ENCODE measurements at regions not wholly inside any gene's neighbourhood (a gene's known extent, or its start where the extent isn't known, plus 50 kb on each side); places are given as distances from the start of the nearest gene placed in this dataset.

GRCh38 chr6:50929323-50929722, 110.7 kb downstream of the TFAP2B start:
- H3K4me2 ChIP-seq (ENCODE audit: low read length): no peak overlapping the region
- H2AFZ ChIP-seq (ENCODE audit: insufficient read depth, low read length, poor library complexity): no peak overlapping the region
- no peaks in the 10 kb centered on the region for H3K9me3 ChIP-seq (ENCODE audit: insufficient read depth, low read depth, low read length)
- no peaks in the 10 kb centered on the region for H3K79me1 ChIP-seq (ENCODE audit: low read length)
- H3K27ac ChIP-seq (ENCODE audit: low read depth, low read length): no peak overlapping the region
- no peak overlapping the region for H3K18ac ChIP-seq (ENCODE audit: low read length)
- no peak for DNase-seq
- no peaks in the 10 kb centered on the region for H3K36me3 ChIP-seq (ENCODE audit: control insufficient read depth in 1 of 2, insufficient read depth in 2 of 2, low read length in 2 of 2)
- H3K4me1 ChIP-seq (ENCODE audit: control insufficient read depth in 1 of 2, insufficient read depth in 2 of 2, low read length in 2 of 2): no peaks in the 10 kb centered on the region
- H2BK5ac ChIP-seq (ENCODE audit: low read depth, low read length, poor library complexity): no peak overlapping the region
- no peaks in the 10 kb centered on the region for H3K79me2 ChIP-seq (ENCODE audit: control insufficient read depth, insufficient read depth, low read length, poor library complexity)
- H2BK12ac ChIP-seq (ENCODE audit: low read length): no peak overlapping the region
- no peak overlapping the region for H3K14ac ChIP-seq (ENCODE audit: low read length)
- no peaks in the 10 kb centered on the region for H3K27me3 ChIP-seq (ENCODE audit: insufficient read depth, low read length)
- H3K23ac ChIP-seq (ENCODE audit: low read length): no peak overlapping the region
- H4K91ac ChIP-seq (ENCODE audit: low read depth, low read length): no peak overlapping the region
- H2AK5ac ChIP-seq (ENCODE audit: low read length): no peak overlapping the region
- no peak overlapping the region for H3K4me3 ChIP-seq (ENCODE audit: low read depth, low read length)
- H3K4ac ChIP-seq (ENCODE audit: low read depth, low read length): no peak overlapping the region
- WGBS (ENCODE audit: extremely low coverage, insufficient coverage, insufficient read length): 100% methylated on average over 1 of the region's 3 CpGs
- no peak overlapping the region for H4K8ac ChIP-seq (ENCODE audit: low read depth, low read length)
- no peak overlapping the region for H4K12ac ChIP-seq (ENCODE audit: low read depth, low read length)
- no peak overlapping the region for H3K9ac ChIP-seq (ENCODE audit: low read length)
- H2BK120ac ChIP-seq (ENCODE audit: insufficient read depth, low read length, poor library complexity): no peak overlapping the region

GRCh38 chr6:50935442-50935841, 116.8 kb downstream of the TFAP2B start:
- Histone ChIP-seq H3K9ac (ENCODE audit: low read length) (no peak overlapping the region), H3K79me1 (ENCODE audit: low read length) (no peaks in the 10 kb centered on the region), H2BK120ac (ENCODE audit: insufficient read depth, low read length, poor library complexity) (no peak overlapping the region), H2AK5ac (ENCODE audit: low read length) (no peak overlapping the region), H3K4me3 (ENCODE audit: low read depth, low read length) (no peak overlapping the region), H3K27me3 (ENCODE audit: insufficient read depth, low read length) (no peaks in the 10 kb centered on the region), H3K23ac (ENCODE audit: low read length) (no peak overlapping the region), H3K4me2 (ENCODE audit: low read length) (no peak overlapping the region), H2BK5ac (ENCODE audit: low read depth, low read length, poor library complexity) (no peak overlapping the region), H3K4ac (ENCODE audit: low read depth, low read length) (no peak overlapping the region), H2BK12ac (ENCODE audit: low read length) (no peak overlapping the region), H4K8ac (ENCODE audit: low read depth, low read length) (no peak overlapping the region), H3K9me3 (ENCODE audit: insufficient read depth, low read depth, low read length) (no peaks in the 10 kb centered on the region), H3K4me1 (ENCODE audit: control insufficient read depth in 1 of 2, insufficient read depth in 2 of 2, low read length in 2 of 2) (no peaks in the 10 kb centered on the region), H3K79me2 (ENCODE audit: control insufficient read depth, insufficient read depth, low read length, poor library complexity) (no peaks in the 10 kb centered on the region), H4K12ac (ENCODE audit: low read depth, low read length) (no peak overlapping the region), H3K36me3 (ENCODE audit: control insufficient read depth in 1 of 2, insufficient read depth in 2 of 2, low read length in 2 of 2) (no peaks in the 10 kb centered on the region), H2AFZ (ENCODE audit: insufficient read depth, low read length, poor library complexity) (no peak overlapping the region), H3K14ac (ENCODE audit: low read length) (no peak overlapping the region), H3K18ac (ENCODE audit: low read length) (no peak overlapping the region), H4K91ac (ENCODE audit: low read depth, low read length) (no peak overlapping the region), H3K27ac (ENCODE audit: low read depth, low read length) (no peak overlapping the region)
- DNase-seq: no peak

GRCh38 chr6:50936277-50936681, 117.6 kb downstream of the TFAP2B start:
- Histone ChIP-seq H3K79me1 (ENCODE audit: low read length) (no peaks in the 10 kb centered on the region), H2AFZ (ENCODE audit: insufficient read depth, low read length, poor library complexity) (no peak overlapping the region), H3K4me3 (ENCODE audit: low read depth, low read length) (no peak overlapping the region), H4K91ac (ENCODE audit: low read depth, low read length) (no peak overlapping the region), H3K27ac (ENCODE audit: low read depth, low read length) (no peak overlapping the region), H3K18ac (ENCODE audit: low read length) (no peak overlapping the region), H2BK12ac (ENCODE audit: low read length) (no peak overlapping the region), H3K4ac (ENCODE audit: low read depth, low read length) (no peak overlapping the region), H4K8ac (ENCODE audit: low read depth, low read length) (no peak overlapping the region), H3K4me1 (ENCODE audit: control insufficient read depth in 1 of 2, insufficient read depth in 2 of 2, low read length in 2 of 2) (no peaks in the 10 kb centered on the region), H3K9me3 (ENCODE audit: insufficient read depth, low read depth, low read length) (no peaks in the 10 kb centered on the region), H3K9ac (ENCODE audit: low read length) (no peak overlapping the region), H3K27me3 (ENCODE audit: insufficient read depth, low read length) (no peaks in the 10 kb centered on the region), H3K79me2 (ENCODE audit: control insufficient read depth, insufficient read depth, low read length, poor library complexity) (no peaks in the 10 kb centered on the region), H3K14ac (ENCODE audit: low read length) (no peak overlapping the region), H3K36me3 (ENCODE audit: control insufficient read depth in 1 of 2, insufficient read depth in 2 of 2, low read length in 2 of 2) (no peaks in the 10 kb centered on the region), H3K23ac (ENCODE audit: low read length) (no peak overlapping the region), H2BK5ac (ENCODE audit: low read depth, low read length, poor library complexity) (no peak overlapping the region), H2AK5ac (ENCODE audit: low read length) (no peak overlapping the region), H3K4me2 (ENCODE audit: low read length) (no peak overlapping the region), H4K12ac (ENCODE audit: low read depth, low read length) (no peak overlapping the region), H2BK120ac (ENCODE audit: insufficient read depth, low read length, poor library complexity) (no peak overlapping the region)
- no CpG with 5 or more reads among the region's 1 CpG for WGBS (ENCODE audit: extremely low coverage, insufficient coverage, insufficient read length)
- no peak for DNase-seq

GRCh38 chr6:50939931-50940330, 121.3 kb downstream of the TFAP2B start:
- H3K27ac ChIP-seq (ENCODE audit: low read depth, low read length): no peak overlapping the region
- no peak overlapping the region for H4K8ac ChIP-seq (ENCODE audit: low read depth, low read length)
- no peak overlapping the region for H3K18ac ChIP-seq (ENCODE audit: low read length)
- H3K4ac ChIP-seq (ENCODE audit: low read depth, low read length): no peak overlapping the region
- H3K4me1 ChIP-seq (ENCODE audit: control insufficient read depth in 1 of 2, insufficient read depth in 2 of 2, low read length in 2 of 2): no peaks in the 10 kb centered on the region
- H2BK120ac ChIP-seq (ENCODE audit: insufficient read depth, low read length, poor library complexity): no peak overlapping the region
- no peak overlapping the region for H3K14ac ChIP-seq (ENCODE audit: low read length)
- H2AK5ac ChIP-seq (ENCODE audit: low read length): no peak overlapping the region
- H3K4me3 ChIP-seq (ENCODE audit: low read depth, low read length): no peak overlapping the region
- no peaks in the 10 kb centered on the region for H3K79me1 ChIP-seq (ENCODE audit: low read length)
- H3K27me3 ChIP-seq (ENCODE audit: insufficient read depth, low read length): no peaks in the 10 kb centered on the region
- H3K9me3 ChIP-seq (ENCODE audit: insufficient read depth, low read depth, low read length): no peaks in the 10 kb centered on the region
- no peak overlapping the region for H4K12ac ChIP-seq (ENCODE audit: low read depth, low read length)
- DNase-seq: no peak
- H2AFZ ChIP-seq (ENCODE audit: insufficient read depth, low read length, poor library complexity): no peak overlapping the region
- no peak overlapping the region for H2BK5ac ChIP-seq (ENCODE audit: low read depth, low read length, poor library complexity)
- H3K36me3 ChIP-seq (ENCODE audit: control insufficient read depth in 1 of 2, insufficient read depth in 2 of 2, low read length in 2 of 2): no peaks in the 10 kb centered on the region
- H4K91ac ChIP-seq (ENCODE audit: low read depth, low read length): no peak overlapping the region
- no CpG with 5 or more reads among the region's 1 CpG for WGBS (ENCODE audit: extremely low coverage, insufficient coverage, insufficient read length)
- no peak overlapping the region for H3K9ac ChIP-seq (ENCODE audit: low read length)
- H2BK12ac ChIP-seq (ENCODE audit: low read length): no peak overlapping the region
- H3K4me2 ChIP-seq (ENCODE audit: low read length): no peak overlapping the region
- no peak overlapping the region for H3K23ac ChIP-seq (ENCODE audit: low read length)
- H3K79me2 ChIP-seq (ENCODE audit: control insufficient read depth, insufficient read depth, low read length, poor library complexity): no peaks in the 10 kb centered on the region

All from trophoblast cell (in vitro differentiated cells and primary cell).